Fibroblast of skin of left quadriceps (primary cell): ENCODE measurements at regions not wholly inside any gene's neighbourhood (a gene's known extent, or its start where the extent isn't known, plus 50 kb on each side); places are given as distances from the start of the nearest gene placed in this dataset.

Experiments used
- DNase-seq, 2 experiments: peaks; one replicate each; pipeline ENCODE4 v3.0.0-alpha.2; 2013; ENCODE audit warnings: low read depth in 2 of 2

DNA sequence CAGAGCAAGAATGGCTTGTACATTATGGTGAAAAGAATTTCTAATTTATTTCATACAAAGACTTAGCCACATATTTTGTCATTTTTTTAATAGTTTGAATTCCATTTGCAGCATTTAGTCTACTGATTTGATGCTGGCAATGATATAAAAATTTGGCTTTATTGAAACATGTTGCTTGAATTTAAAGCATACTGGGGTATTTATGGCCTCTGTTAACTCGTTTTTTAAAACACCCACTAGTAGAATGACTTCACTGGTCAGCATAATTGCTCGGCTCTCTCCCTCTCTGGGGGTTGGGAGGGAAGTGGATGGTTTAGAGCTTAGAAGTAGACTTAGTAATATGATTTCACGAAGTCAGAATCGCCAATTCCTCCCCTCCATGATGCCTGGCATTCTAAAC, 354.9 kb upstream of the HTR2A start:
- no peak for DNase-seq

DNA sequence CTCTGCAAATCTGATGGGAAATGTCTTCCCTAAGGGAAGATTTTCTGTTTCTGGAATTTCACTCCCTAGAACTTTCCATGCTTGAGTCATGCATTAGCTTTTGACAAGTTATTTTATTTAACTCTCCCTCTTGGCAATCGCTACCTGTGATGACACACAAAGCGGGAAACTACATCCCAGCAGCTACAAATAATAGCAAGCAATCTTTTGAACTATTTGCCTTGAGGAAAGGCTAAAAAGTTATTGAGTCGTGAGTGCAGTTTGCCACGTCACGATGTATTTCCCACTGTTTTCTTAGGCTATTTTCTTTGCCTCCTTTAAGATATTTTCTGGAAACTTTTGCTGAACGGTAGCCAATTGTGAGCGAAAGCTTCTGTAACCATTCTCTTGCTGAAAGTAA, 353.3 kb upstream of the HTR2A start:
- peak; percentile 44 to 54 for DNase-seq

DNA sequence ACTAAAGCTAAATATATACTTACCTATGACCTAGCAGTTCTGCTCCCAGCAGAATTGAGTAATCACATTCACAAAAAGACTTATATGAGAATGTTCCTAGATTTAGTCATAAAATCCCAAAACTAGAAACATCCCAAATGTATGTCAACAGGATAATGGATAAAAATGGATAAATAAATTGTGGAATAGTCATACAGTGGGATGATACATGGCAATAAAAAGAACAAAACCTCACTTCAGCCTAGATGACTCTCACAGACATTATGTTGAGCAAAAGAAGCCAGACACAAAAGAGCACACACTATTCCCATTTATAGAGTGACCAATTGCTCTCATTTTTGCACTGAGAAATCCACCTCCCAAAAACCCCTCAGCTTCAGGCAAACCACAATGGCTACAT, 352.4 kb upstream of the HTR2A start:
- DNase-seq = peak; percentile 20 to 37

DNA sequence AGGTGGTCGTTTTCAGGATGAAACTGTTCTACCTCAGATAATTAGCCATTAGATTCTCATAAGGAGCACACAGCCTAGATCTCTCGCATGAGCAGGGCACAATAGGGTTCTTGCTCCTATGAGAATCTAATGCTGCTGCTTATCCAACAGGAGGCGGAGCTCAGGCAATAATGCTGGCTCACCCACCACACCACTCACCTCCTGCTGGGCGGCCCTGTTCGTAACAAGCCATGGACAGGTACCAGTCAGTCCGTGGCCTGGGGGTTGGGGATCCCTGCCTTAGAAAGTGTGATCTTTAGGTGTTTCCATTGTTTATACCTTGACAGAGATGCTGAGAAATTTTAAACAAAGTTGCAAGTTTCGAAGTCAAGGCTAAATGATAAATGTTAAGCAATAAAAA, 344.6 kb upstream of the HTR2A start:
- DNase-seq = no peak

DNA sequence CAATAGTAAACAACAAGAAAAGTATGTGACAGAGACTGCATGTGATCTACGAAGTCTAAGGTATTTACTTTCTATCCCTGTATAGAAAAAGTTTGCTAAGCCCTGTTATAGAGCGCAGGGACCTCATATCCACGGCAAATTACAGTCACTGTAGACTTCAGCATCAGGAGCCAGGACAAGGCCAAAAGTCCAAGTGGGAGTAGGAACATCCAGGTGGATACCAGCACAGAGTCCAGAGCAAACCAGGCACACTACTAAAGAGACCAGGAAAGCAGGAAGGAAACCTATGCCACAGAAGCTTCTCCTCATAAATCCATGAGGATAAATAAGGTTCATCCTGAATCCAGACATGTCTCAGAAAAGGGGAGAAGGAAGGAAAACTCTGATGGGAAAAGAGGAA, 342.2 kb upstream of the HTR2A start:
- DNase-seq = no peak

DNA sequence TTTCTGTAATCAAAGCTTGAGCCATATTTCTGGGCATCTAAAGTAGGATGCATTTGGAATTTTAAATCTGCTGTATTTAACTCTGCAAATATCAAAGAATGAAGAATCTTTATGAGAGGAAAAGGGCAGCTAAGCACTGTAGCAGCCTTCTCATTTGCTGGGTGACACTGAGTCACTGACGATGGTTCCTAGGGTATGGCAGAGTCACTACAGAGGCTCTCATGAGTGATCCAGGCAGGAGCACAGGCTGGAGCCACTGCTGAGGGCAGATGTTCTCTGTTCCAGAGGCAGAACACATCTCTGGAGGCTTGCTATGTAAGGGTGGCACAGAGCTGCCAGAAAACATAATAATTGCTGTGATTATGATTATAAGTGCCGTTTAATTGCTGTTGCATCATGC, 340.7 kb upstream of the HTR2A start:
- no peak for DNase-seq

DNA sequence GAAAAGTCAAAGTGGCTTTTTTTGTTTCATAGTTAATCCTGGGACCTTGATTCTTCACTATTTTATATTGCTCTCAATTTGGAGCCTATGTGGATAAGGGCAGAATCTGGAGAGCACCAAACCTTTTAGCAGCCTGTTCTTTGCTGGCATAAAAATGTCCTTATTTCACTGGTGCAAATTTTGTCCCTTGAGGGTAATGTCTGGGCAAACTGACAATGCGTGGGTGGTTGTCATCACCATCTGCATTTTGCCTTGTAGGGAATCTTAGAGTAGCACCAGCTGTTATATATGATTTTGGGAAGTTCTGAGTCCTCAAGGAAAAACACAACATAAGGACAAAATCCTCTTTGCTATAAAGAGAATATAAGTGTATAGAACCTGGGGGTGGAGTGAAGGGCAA, 336.9 kb upstream of the HTR2A start:
- DNase-seq = no peak

DNA sequence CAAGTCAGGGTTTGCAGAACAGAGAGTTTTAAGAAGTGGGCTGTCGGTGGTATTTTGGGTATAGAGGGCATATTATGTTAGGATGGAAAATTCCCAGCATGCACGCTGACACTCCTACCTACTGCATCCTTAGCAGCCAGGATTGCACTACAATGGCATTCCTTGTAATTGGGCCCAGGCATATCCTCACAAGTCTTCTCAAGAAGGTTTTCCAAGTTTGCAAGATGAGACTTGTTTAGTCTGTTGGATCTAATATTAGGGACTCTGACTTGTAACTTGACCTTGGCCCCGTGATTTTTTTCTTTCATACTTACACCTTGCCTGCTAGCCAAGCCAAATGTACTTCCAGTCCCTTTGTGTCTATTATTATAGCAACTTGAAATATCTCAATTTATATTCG, 335.7 kb upstream of the HTR2A start:
- DNase-seq = no peak

DNA sequence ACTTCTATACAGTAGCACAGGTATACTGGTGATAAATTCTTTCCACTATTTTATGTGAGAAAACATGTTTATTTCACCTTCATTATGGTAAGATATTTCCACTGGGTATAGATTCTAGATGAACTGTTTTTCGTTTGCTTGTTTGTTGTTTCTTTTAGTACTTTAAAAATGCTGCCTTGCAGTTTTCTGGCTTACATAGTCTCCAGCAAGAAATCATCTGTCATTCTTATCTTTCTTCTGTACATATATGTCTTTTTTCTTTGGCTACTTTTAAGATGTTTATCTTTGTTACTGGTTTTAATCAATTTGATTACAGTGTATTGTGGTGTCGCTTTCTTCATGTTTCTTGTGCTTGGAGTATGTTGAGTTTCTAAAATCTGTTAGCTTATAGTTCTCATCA, 333.3 kb upstream of the HTR2A start:
- no peak for DNase-seq

DNA sequence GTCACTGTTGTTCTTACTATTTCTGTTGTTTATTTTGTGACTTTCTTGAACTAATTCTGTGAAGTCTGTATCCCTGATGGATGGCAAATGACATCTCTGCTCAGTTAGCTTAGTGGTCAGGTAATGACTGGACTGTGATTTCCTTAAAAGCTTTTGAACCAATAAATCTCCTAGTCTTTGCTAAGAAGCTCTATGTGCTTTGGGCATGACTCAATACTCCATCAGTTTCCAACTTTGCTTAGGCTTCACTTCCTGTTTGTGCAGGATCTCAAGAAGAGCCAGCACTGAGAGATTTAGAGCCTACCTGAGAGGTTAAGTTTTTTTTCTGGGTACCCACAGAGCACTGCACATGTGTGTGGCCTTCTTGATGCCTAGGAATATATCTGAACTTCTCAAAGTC, 329.7 kb upstream of the HTR2A start:
- DNase-seq = no peak

DNA sequence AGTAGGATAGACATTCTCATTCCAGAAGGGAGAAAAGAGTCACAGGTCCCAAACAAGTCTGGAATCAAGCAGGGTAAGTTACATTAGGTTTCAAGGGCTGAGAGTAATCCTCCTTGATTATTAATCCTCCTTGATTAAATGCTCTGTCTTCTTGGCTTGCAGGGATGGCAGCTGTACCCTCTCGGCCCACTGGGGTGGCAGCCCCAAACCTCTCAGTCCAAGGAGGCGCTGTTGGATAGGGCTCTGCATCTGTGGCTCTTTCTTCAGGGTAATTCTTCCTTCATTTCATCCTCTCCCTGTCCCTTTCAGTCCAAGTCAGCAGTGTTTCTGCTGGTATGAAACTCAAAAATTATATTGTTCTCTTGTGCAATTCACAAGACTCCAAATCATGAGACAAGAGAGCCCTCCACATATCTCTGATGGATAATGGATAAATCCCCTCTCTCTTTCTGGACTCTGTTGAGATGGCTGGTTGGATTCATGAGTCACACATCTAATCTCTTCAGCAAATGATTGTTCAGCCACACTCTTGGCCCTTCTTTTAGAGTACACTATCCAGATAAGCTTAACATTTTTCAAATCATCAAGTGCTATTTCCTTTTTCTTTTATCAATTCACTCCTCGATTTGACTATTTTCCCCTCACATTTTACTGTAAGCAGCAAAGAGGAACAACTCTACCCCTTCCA, 323.7 kb upstream of the HTR2A start:
- no peak for DNase-seq

DNA sequence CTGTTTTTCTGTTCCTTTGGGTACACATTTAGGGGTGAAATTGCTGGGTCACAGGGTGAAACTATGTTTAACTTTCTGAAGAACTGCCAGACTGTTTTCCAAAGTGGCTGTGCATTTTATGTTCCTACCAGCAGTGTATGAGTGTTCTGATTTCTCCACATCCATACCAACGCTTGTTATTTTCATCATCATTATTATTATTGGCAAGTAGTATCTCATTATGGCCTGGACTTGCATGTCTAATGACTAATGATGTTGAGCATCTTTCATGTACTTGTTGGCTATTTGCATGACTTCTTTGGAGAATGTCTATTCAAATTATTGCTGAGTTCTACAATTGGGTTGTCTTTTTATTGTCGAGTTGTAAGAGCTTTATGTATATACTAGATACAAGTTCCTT, 321.8 kb upstream of the HTR2A start:
- no peak for DNase-seq

DNA sequence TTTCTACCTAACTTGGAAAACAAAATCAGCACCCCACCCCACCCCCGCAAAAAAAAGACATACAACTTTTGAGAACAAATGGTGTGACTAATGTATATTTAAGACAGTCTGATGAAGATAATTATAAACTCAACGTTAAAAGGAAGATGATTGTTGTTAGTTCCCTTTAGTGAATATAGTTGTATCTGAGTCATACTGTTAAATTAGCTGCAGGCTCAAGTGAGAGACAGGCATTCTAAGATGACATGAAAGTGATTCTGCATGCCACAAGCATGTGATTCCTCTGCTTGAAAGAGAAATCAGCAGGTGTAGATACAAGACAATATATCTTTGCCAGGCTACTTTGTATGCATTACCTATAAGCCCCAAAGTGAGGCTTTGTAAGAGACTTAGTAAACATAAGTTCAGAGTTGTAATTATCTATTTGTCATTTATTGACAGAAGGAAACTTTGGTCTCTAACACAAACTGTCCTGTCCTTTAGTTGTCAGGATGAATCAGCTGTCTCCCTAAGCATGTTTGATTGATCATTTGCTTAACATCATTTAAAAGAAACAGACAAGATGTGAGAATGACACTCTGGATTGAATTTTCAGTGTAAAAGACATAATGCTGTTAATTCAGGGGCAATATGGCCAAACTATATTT, 319.4 kb upstream of the HTR2A start:
- DNase-seq = peak in 1 of 2 experiments; percentile 17

DNA sequence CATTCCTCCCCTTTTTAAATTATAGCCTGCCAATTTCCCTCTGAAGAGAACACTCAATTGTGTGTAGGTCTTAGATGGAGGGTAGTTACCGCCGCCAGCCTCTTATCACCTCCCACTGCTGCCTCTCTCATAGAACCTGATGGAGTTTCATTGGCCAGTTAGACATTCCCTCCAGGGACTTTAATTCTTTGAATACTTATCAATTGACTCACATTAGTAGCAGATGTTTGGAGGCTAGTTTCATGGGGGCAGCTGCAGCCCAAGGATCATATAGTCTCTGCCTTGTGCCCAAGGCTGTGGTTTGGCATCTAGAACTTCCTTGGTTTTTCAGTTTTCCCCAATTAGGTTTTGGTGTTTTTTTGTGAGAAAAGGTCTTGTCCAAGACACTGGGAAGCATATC, 318.9 kb upstream of the HTR2A start:
- DNase-seq = peak; percentile 73 to 74

DNA sequence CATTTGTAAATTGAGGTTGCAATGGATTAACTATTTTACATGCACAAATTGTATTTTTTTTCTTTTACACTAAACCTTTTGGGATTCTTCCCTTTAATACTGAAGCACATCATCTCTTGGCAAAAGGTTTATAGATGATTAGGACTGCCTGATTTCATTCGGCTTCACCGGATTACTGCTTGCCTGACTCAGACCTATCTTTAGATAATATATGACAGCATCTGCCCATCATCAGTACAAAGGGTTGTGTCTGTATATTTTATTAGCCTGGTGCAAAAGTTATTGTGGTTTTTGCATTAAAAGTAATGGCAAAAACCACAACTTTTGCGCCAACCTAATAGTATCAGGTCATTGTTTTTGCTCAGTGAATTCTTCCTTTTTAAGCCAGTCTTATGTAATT, 316.2 kb upstream of the HTR2A start:
- no peak for DNase-seq

DNA sequence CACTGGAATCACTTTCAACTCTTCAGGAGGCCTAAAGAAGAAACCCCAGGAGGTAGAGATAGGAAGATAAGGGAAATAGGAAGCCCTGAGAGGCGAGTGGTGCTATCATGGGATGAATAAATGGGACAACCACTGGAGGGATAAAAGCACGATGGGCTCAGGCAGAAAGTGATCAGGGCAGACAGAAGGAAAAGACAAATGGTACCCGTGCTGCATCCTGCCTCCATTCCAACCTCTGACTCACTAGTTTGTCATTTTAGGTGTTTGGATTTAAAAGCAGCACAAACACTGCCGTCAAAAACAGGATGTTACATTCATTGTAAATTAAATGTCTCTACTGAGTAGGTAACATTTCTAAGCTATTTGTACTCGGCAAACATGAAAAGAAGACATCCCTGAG, 314.3 kb upstream of the HTR2A start:
- DNase-seq = no peak

DNA sequence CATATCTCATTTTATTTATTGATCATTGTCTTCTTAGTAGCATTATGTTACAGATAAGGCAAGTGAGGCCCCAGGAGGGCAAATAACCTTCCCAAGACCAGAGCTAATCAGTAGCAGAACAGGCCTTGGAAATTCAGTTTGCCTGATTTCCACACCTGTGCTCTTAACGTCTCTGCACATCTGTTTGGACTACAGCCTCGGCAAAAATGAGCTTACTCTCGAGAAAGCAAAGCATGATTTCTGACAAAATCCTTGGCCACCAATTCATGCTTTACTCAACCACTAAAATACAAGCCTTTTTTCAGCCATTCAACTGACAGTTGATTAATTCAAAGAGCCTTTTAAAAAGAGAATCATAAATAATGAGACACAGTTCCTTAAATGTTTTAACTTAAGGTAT, 309.3 kb upstream of the HTR2A start:
- no peak for DNase-seq

DNA sequence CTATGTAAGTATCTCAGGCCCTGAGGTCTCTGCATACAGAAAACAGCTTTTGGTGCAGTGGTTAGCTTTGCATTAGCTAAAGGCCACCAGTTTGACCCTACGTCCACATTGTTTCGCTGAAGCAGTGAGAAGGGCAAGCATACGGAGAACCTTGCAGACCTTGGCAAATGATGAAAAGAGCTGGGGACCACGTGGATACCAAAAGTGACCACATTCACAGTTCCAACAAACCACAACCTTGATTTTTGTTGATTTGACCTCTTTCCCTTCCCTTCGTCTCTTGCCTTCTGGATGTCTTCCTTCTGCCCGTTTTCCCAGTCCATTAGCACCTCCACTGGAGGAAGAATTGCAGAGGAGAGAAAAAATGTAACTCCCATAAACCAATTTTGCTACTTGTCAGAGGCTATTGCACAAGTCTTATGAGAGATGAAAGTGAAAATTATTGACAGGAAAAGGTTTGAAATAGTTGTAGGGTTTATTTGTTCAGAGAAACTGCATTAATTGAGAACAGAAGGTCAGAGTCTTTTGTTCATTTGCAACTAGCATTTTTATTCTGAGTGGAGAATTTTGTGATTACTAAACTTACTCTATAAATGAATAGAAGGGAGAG, 293.9 kb upstream of the HTR2A start:
- peak; percentile 38 to 50 for DNase-seq

DNA sequence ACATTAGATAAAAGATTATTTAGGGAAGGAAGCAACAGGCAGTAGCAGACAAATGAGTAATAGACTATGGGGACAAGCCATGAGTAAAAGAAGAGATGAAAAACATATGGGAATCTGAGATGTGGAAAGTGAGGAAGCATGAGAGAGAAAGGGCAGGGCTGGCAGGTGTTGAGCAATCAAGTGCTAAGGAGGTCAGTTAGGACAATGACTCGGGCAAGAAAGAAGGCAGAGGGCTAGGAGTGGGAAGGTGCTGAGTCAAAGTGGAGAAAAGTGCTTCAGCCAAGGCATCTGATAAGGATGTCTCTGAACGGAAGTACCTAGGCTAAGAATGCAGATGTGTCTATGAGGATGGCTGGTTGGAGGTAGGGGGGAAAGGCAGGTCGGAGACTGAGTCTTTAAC, 291.9 kb upstream of the HTR2A start:
- DNase-seq = peak in 1 of 2 experiments; percentile 32

DNA sequence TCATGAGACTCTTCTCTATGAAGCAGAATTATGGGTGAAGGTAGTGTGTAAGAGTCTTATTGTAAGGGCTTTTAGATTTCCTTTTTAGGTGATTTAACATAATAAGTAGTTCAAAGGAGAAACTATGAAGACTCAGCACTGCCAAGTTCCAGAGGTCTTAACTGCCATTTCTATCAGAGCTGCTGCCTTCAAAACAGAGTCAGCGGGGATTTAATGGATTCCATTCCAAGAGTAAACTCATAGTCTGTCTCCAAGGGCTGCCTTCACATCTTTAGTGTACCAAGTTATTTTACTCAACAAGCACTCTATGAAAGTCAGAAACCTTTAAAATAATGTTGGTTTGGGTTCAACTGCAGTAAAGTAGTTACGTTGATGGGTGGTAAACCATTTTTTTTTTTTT, 289.6 kb upstream of the HTR2A start:
- no peak for DNase-seq

DNA sequence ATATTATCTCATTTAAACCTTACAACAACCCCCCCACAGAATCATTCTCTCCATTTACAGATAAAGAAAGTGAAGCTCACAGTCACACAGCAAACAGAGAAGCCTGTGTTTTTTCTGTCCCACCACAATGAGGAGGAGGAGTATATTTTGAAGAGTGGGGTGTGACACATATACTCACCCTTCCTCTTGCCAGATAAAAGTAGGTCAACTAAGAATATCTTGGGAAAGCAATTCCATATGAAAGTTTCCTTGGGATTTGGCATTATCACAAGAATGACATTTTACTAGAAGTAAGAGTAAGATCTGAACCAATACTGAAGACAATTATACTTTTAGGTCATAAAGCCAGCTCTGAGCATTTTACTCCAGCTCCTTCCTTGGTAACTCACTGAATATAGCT, 287.5 kb upstream of the HTR2A start:
- DNase-seq = peak in 1 of 2 experiments; percentile 8

DNA sequence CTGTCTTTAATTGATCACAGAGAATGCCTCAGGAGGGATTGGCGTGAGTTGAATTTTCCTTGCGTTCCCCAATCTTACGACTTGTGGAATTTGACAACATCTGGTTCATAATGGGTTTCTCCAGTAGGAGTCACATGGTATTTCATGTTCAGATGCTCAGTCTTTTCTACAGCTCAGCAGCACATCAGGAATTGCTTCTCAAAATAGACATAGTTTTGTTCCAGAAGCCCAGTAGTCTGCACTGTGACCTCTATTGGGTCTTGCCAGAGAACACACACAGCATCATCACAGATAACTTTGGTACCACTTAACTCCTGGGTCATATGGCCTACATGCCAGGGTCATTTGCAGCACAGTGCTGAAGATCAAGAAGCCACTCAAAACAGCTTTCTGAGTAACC, 282.5 kb upstream of the HTR2A start:
- no peak for DNase-seq
